Stimulated activated CD4-positive, alpha-beta T cell treated with anti-CD3 and anti-CD28 coated beads, Interleukin-1b, Interleukin-23, amount 100 ng/mL, for 4 hours (primary cell): ENCODE measurements at regions not wholly inside any gene's neighbourhood (a gene's known extent, or its start where the extent isn't known, plus 50 kb on each side); places are given as distances from the start of the nearest gene placed in this dataset.

ENCODE experiments used
- DNase-seq, 2 donors: peaks; one replicate each; pipeline ENCODE4 v3.0.0-alpha.2; 2020; ENCODE audit warnings: low read depth in 2 of 2

DNA sequence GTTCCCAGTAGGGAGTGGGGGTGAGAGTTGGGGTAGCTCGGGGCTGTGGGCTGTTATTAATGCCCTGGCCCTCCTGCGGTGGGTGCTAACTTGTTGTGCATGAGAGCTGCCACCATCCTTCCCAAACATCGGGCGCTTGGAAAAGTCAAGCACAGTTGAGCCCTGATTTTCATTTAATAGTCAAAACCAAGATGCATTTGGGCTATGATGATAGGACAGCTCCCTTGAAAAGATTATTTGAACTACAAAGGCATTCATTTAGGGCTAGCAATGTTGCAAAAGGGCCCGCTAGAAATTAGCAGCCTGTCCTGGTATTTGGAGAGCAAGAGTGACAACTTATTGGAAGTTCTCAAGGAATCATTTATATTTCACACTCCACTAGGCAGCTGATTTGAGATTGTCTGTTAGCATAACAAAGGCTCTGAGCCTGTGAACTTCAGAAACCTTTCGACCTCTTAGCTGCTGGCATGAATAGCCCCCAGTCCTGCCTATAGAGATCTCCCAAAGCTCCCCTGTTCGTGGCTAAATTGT, 128.2 kb upstream of the TMEM161B start:
- no peak for DNase-seq

GRCh38 chr5:88396000-88396535, 127.4 kb upstream of the TMEM161B start:
- no peak for DNase-seq

GRCh38 chr5:88395264-88395663, 126.6 kb upstream of the TMEM161B start:
- DNase-seq, result no peak

GRCh38 chr5:88394536-88395175, 126.0 kb upstream of the TMEM161B start:
- no peak for DNase-seq

GRCh38 chr5:88393716-88394535, 125.3 kb upstream of the TMEM161B start:
- no peak for DNase-seq

DNA sequence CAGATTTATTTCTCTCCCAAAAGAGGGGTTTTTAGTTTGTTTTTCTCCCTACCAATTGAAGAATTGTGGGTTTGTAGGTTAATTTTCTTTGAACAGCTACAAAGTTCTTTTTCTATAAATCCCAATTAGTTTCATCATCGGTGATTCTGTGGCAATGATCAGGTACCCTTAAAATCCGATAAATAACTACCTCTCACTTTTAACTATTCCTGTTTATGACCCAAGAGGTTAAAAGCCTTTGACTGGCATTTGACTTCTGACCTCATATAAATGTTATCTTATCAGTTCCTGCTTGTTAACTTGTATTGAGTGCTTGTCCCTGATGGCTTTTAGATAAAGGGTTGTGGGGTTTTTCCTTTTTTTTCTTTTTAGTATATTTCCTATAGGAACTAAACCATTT, 124.4 kb upstream of the TMEM161B start:
- no peak for DNase-seq

DNA sequence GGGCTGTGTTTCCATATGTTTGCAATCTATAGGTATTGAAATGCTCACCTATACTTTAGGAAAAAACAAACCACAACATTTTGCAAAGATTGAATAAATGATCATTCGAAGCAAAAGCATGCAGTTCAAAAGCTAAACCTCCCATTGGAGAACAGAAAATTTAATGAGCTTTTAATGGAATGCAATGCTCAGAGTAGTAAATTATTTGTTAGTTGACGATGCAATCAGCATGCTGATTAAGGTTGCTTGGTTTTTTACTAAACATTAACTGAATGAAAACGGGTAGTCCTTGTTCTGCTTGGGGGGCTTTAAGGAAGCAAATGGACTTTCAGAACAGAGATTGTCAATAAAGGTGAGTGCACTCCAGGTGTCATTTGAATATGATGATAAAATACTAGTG, 123.3 kb upstream of the TMEM161B start:
- DNase-seq, result no peak

DNA sequence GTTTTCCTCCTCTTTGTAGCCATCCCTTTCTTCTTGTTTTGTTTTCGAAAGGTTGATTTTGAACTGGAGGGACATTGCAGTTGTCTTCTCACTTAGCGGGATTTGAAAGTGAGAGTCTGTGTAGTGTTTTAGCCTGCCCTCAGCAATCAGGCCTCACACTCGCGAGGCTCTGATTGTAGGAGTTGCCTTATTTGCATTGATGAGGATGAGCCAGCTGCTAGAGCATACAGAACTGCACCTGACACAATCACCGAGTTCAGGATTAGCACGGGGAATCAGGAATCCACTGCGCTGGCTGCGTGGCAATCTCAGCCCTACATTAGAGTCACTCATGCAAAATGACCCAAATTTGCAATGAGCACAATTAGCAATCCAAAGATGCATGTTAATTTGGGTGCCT, 122.5 kb upstream of the TMEM161B start:
- DNase-seq, result no peak

DNA sequence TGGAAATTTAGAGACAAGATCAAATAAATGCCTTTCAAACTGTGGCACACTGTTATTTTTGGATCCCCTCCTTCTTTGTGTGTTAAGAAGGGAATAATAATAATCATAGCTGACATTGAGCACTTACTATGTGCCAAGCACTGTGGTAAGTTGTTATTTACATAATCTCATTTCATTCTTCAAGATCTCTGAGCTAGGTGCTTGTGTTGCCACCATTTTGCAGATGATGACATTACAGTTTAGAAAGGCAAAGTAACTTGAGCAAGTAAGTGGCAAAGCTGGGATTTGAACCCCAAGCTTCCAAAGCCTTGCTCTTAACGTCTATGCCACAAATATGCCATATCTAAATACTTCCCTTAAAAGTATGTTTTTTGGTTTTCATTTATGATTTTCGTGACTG, 121.8 kb upstream of the TMEM161B start:
- DNase-seq, result no peak

DNA sequence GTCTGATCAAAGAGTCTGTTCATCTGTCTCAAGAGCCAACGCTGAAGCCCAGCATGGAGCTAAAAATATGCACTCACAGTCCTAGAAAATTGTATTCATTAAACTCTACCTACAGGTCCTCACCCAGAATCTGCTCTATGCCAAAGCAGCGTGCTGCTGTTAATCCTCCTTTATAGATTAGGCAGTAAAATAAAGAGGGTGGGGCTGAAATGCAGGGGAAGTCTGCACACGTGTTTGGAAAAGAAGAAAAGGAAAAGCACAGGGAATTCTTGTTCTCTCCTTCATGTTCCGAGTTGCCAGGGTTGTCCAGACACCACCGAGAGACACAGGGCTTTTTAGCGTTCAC, 121.4 kb upstream of the TMEM161B start:
- DNase-seq, result no peak

- no peak for DNase-seq
These were observed 120.9 kb upstream of the TMEM161B start for GRCh38 chr5:88389338-88390095.

- DNase-seq, result no peak
These were observed 120.1 kb upstream of the TMEM161B start for GRCh38 chr5:88388476-88389337.

- no peak for DNase-seq
These were observed 116.2 kb upstream of the TMEM161B start for GRCh38 chr5:88384886-88385285.

DNA sequence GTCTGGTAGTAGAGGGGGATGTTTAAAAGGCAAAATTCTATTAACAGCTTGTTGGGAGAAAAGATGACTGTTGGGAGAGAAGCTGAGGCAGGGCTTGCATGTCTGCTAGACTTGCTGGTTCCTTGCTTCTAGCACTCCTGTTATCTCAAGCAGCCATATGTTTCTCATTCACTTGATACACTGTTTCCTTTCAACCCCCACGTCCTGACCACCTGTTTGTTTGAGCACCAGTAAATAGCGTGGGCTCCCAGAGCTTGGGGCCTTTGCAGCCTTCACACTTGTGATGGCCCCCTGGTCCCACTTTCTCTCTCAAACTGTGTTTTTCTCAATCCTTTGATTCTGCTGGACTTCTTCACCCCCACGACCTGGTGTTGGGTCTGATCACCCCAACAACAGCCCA, 111.7 kb upstream of the TMEM161B start:
- no peak for DNase-seq

GRCh38 chr5:88377705-88378656, 109.3 kb upstream of the TMEM161B start:
- DNase-seq, result no peak

- DNase-seq, result no peak
These were observed 108.6 kb upstream of the TMEM161B start for GRCh38 chr5:88377240-88377639.

GRCh38 chr5:88376728-88377127, 108.1 kb upstream of the TMEM161B start:
- DNase-seq, result no peak

GRCh38 chr5:88374391-88374790, 105.7 kb upstream of the TMEM161B start:
- DNase-seq, result no peak

DNA sequence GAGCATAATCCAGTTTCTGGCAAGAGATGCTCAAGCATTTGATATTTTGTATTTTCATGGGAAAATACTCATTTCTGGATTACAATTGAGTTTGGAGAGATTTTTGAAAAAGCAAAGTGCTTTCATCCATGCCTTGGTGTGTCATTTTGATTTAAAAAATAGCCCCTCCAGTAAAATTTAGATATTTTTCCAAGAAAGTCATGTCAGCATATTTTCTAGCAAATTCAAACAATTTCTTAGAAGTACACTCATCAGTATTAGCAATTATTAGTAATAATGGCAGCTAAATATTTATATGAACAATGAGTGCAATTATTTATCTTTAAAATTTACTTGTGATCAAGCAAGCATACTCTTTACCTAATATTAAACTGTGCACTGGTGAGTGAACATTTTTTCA, 102.2 kb upstream of the TMEM161B start:
- DNase-seq, result no peak

DNA sequence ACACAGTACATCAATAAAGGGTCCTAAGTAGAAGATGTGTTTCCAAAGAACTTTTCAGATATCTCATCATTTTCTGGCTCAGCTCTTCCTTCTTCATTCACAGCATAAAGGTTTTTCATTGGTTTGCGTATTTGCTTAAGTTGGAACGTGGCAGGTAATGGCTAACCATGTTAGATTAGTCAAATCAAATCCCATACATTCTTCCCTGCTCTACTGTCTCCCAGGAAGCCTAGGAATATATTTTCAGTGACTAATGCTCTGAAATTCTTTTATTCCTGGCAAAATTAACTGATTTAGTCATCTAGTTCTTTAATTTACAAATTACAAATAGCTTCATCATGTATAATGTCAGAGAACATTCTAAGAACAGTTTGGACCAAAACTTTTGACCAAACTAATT, 99.6 kb upstream of the TMEM161B start:
- DNase-seq, result no peak
